T-helper 2 cell (primary cell): ENCODE measurements at regions not wholly inside any gene's neighbourhood (a gene's known extent, or its start where the extent isn't known, plus 50 kb on each side); places are given as distances from the start of the nearest gene placed in this dataset.
"Not testable (repeated sequence)": the region's sequence is repeated elsewhere in the genome, so short reads cannot be mapped to it uniquely, and the experiment has no call there.

Source experiments
- DNase-seq, 5 experiments: peaks; one replicate each; pipeline versions ENCODE4 v3.0.0 to v3.0.0-alpha.2; 2012 to 2022

DNA sequence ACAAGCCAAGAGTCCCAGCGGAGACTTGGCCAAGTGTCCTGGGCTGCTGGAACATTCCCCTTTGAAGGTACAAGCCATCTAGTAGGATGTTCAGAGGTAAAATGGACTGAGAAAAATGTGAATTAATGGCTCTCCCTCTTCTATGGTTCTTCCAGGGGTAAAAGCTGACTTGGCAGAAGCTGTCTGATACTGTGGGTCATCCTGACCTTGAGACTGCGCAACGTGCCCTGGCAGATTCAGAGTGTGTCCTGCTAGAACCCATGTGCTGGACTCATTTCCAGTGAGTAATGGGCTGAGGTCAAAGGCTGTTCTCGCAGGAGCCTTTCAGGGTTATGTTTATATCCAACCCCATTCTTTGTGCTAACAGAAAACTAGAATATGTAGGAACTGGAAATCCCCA is 423.0 kb upstream of the CD180 start:
- DNase-seq, result no peak

DNA sequence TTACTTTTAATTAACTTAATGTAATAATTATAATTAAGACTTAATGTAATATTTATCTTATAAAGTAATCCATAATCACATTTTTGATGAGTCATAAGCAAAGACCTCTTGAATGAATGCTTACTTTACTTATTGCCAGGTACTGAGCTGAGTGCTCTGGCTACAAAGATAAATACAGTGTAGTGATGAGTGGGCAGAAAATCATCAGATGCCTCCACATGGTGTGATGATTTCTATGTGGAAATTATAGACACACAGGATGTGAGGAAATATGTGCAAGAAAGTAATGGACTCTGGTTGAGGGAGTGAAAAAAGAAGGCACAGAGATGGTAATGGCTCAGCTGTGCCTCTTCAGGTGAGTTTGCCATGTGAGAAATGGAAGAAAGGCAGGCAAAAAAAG is 422.6 kb upstream of the CD180 start:
- no peak for DNase-seq

DNA sequence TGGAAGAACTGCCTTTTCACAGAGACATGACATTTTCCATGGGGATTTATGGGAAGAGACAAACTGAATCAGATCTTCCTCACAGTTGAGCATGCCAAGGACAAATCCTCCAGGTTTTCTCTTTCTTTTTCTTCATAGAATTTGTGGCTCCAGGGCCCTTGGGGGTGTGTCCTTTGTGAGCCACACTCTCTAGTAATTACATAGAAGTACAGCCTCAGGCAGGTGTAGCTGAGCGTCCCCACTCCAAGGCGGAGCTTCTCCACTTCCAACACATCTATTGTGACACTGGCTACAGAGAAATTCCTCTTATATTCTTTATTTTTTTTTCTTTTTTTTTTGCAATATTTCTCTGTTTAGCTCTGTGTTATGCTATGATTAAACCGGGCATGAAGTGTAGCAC is 420.5 kb upstream of the CD180 start:
- no peak for DNase-seq

DNA sequence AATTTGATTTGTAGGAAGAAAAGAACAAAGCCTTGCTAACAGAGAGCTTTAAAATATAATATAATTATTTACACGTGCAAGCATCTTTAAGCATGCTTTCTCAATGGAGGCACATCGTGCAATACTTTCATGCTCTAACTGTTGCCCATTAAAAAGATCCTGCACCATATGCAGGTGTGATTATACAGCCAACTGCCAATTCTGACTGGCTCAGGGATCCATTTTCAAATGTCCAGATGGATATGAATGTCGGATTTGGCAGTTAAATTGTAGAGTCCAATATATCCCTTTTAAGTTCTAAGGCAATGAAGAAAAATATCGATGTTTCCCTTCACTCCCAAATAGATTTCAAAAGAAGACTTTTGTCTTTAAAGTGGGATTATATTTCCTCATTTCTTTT is 416.4 kb upstream of the CD180 start:
- no peak for DNase-seq

DNA sequence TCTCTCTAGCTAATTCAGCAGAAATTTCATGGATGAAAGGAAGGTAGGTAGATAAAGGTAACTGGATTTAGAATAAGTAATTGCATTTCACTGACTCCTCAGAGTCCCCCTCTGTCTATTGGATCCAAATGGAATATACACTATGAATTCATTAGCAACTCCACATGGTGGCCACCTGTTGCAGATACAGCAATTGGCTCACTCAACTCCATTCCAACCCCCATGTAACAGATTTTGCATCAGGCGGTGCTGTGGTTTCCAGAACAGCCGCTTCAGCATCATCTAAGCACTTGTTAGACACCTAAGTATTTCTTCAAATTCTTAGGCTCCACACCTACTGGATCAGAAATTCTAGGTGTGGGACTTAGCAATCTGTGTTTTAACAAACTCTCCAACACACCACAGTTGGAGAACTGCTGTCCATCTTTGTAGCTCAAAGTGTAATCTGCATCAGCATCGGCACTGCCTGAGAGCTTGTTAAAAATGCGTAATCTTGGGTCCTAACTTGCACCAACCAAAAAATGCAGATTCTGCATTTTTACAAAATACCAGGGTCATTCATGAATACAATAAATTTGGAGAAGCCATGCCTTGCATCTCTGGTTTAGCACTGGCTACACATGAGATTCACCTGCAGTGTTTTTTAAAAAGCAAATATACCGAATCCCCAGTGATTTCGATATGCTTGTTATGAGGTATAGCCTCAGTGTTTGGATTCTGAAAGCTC is 413.8 kb upstream of the CD180 start:
- no peak for DNase-seq

DNA sequence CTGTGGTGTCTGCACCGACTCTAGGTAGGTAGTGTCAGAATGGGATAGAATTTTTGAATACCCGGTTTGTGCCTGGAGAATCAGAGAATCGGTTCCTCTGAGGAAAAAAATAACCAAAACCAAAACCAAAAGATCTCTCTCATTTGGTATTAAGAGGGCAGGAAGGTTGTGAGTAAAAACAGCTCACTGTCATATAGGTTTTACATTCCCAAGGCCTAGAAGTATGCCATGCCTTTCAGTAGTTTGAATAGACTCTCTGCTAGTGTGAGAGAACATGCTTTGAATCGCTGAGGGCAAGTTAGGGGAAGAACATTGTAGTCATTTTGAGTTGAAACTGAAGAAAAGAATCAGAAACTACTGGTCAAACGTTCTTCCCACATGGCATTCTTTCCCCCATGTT is 411.4 kb upstream of the CD180 start:
- DNase-seq, result no peak

DNA sequence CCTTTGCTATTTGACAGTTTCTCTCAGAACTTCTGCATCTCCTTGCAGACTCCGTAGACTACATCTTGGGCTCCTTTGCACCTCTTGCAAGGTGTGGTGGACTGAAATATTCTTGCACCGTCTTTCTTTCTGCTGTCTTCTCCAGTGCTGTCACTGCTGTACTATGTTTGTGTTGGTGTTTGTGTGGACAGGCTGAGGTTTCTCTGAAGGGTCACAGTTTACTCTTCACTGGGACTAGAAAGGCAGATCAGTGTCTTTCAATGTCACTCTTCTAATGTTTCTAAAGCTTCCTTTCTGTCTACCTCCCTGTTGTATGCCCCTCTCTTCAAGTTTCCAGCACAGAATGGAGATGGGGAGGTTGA is 410.0 kb upstream of the CD180 start:
- no peak for DNase-seq

DNA sequence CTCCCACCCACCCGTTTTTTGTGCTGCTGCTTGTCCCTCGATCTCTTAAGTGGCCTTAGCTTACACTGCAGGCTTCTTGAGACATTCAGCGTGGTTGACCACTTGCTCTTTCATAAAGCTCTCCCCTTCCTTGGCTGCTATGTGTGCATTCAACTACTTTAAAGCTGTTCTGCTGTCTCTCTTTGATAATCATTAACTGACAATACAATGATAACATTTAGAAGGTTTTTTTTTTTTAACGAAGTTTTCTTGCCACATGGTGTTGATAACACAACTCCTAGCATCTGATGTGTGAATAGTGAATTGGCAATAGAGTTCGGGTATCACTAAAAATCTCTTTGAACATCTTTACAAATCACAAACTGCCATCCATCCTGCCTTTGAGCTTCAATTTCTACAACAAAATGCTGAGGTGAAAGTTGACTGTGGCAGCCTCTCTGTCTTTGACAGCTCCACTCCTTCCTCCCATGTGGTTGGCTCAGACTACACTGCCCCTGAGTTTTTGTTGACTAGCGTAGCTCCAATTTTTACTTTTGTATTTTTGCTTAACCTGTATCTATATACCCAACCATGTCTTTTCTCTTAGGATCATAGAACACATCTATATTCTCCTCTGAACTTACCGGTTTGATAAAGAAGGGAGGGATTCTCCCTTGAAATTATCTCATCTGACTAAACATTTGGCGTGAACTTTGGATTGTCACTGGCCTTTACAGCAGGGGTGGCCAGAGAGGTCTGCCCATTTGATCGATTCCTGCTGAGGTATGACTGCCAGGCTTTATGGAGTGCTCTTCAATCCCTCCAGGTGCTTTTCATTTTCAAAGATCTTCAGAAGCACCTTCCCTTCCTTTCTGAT is 409.4 kb upstream of the CD180 start:
- no peak for DNase-seq

DNA sequence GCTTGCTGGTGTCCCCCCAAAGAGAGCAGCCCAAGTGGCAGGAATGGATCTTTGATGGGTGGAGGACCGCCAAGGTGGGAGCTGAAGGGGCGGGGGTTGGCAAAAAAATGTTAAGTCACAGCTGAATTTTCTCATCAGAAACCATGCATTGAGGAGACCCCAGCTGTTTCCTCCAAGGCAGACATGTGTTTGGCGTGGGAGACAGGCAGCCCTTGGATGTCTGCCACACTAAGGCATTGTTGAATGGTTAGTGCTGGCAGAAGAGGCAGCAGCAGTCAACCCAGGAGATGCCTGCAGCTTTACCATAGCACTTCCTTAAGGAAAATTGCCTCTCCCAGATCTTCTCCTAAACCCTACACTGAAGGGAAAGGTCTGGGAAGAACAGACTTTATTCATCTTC is 394.9 kb upstream of the CD180 start:
- DNase-seq, result no peak

- DNase-seq, result no peak
These were observed 391.8 kb upstream of the CD180 start for GRCh38 chr5:67588389-67588788.

- no peak for DNase-seq
These were observed 384.6 kb upstream of the CD180 start for GRCh38 chr5:67581203-67581602.

- no peak for DNase-seq
These were observed 381.4 kb upstream of the CD180 start for GRCh38 chr5:67578011-67578410.

DNA sequence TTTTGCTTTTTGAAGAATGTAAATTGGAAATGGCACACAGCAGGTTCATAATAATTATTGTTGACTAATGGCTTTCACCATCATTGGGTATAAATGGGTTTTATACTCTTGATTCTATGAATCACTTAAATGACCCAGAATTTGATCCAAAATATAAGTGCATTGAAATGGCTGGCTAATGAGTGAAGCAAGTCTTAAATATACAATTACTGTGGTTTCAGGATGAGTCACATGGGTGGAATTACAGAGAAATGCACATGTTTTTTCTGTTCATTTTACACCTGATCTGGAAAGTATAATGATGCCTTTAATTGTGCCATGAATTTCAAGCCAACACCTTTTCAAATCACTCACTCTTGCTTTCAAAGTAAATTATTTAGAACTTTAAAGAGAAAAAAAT is 380.8 kb upstream of the CD180 start:
- DNase-seq, result peak in 1 of 5 experiments; percentile 1

DNA sequence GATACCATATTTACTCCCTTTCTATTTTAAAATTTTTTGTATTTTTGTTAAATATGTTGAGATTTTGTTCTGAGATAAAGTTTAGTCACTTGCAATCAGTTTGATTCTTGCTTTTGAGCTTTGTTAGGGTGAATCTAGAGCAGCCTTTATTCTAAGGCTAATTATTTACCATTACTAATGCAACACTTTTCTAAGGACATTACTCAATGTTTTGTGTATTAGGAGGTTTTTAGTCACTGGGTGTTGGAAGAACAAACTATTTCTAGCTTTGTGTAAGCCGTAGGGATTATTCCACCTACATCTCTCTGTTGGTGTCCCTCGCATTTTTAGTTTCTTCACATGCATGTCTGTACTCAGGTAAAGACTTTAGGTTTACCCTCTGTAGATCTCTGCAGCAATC is 379.5 kb upstream of the CD180 start:
- DNase-seq, result no peak

DNA sequence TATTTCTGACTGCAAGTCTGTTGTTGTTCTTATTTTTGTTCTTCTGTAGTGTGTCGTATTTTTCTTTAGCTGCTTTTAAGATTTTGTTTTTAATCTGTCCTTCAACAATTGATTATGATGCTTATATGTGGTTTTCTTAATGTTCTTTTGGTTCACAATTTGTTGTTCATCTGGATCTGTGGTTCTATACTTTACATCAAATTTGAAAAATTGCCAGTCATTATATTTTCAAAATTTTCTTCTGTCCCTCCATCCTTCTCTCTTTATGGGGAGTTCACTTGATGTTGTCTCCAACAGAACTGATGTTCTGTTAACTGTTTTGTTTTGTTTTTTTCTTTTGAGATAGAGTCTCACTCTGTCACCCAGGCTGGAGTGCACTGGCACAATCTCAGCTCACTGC is 378.5 kb upstream of the CD180 start:
- DNase-seq, result no peak

DNA sequence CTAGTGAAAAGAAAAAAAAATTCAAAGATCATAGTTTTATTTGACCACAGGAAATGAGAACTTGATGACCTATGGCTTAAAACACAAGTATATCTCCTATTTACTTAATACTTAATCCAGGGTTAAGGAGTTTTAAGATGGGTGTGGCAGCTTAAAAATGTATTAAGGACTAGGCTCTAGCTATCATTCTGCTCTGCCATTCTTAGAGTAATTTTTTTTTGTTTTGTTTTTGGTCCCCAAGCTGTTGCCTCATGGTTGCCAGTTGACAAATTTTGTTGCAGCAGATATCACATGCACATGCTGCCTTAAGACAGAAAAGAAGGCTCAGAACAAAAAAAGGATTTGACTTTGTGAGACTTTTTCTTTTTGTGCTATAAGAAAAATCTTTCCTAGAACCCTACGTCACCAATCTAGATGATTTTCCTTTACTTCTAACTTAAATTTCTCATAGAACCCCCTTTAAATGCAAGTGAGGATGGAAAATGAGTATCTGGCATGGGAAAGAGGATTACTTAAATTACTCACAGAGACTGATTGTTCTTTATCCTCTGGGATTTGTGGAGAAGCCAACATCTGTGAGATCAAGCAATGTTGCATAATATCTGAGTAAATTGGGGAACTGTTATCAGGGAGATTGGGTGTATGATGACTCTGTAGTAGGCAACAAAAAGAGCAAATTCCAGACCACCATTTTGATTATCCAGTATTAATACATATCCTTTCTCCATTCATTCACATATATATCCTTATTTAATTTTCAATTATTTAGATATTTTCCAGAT is 364.7 kb upstream of the CD180 start:
- no peak for DNase-seq

- no peak for DNase-seq
These were observed 356.2 kb upstream of the CD180 start for GRCh38 chr5:67552773-67553172.

DNA sequence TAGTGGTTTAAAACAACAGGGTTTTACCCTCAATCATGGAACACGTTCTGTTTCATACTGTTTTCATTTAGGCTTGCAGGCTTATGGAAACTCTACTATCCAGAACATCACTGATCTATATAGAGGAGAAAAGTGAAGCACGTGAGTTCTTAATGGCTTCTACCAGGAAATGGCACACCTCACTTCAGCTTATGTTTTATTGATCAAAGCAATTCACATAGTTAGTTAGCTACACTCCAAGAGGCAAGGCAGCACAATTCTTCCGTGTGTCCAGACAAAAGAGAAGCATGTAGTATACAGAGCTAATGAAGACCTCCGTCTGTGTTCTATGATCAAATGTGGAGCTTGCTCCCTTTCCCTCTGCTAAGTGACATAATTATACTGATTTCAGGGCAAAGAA is 353.3 kb upstream of the CD180 start:
- DNase-seq, result no peak

DNA sequence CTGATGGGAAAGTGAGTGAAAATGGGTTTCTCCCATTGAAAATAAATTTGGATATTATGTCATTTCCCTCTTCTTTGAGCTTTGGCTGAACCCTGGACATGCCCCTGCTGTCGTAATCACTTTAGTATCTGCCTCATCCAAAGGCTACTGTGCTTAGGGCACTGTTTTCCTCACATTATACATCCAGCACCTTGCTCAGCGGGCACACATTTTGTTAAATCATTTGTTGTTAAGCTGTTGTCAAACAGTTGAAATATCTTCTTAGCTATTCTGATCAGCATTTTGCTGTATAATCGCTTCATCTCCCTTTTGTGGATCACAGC is 352.7 kb upstream of the CD180 start:
- DNase-seq, result no peak

GRCh38 chr5:67548520-67549295 is 352.1 kb upstream of the CD180 start:
- DNase-seq, result no peak

GRCh38 chr5:67547682-67548081 is 351.1 kb upstream of the CD180 start:
- no peak for DNase-seq

GRCh38 chr5:67544942-67545341 is 348.3 kb upstream of the CD180 start:
- not testable (repeated sequence) for DNase-seq

GRCh38 chr5:67543720-67544270 is 347.2 kb upstream of the CD180 start:
- DNase-seq, result no peak
